AG04450 (cell line): ENCODE measurements at regions not wholly inside any gene's neighbourhood (a gene's known extent, or its start where the extent isn't known, plus 50 kb on each side); places are given as distances from the start of the nearest gene placed in this dataset.

Experiments
- CTCF ChIA-PET: fragments of 300-600, 350-600 bp; formaldehyde crosslinking; extraction: SDS; loops from one replicate; lab custom pipeline; 2022; ENCODE audit warnings: antibody characterized with exemption, inconsistent platforms; lab: Charles Lee
- POLR2A ChIA-PET: fragments of 350-600 bp; formaldehyde crosslinking; extraction: SDS; loops from one replicate; lab custom pipeline; 2021; ENCODE audit warnings: antibody characterized with exemption, inconsistent platforms; lab: Yijun Ruan, JAX
- DNase-seq: peaks from one replicate; pipeline ENCODE4 v3.0.0-alpha.2; 2011; ENCODE audit warnings: low read depth, low spot score
- H3K27ac ChIP-seq: one replicate; pipeline ENCODE4 v1.5.1; 2012; ENCODE audit warnings: low read depth, low read length, control low read depth
- H3K27me3 ChIP-seq: one replicate; pipeline ENCODE4 v1.6.0; 2012; ENCODE audit warnings: low read length; ENCODE audit not compliant: control insufficient read depth, insufficient read depth
- H3K4me3 ChIP-seq: 2 replicates; pipeline ENCODE4 v1.5.1; 2011; ENCODE audit warnings: mild to moderate bottlenecking, low read depth, low read length, control low read depth
- H3K9me3 ChIP-seq: 2 replicates; pipeline ENCODE4 v1.5.1; 2012; ENCODE audit warnings: low read length; ENCODE audit not compliant: control insufficient read depth, insufficient read depth
- CTCF ChIP-seq: IDR thresholded peaks from 2 replicates; pipeline ENCODE4 v1.5.1; 2011; ENCODE audit warnings: low read depth, low read length, control low read depth, inconsistent platforms

GRCh38 chr9:80025796-80026520 lies 454.2 kb downstream of the TLE4 start:
- POLR2A ChIA-PET = no interaction called here
- CTCF ChIA-PET = no interaction called here

GRCh38 chr9:80025131-80025530 lies 453.4 kb downstream of the TLE4 start:
- Histone ChIP-seq H3K27ac (no peak overlapping the region), H3K4me3 (no peak overlapping the region), H3K27me3 (no peaks in the 10 kb centered on the region), H3K9me3 (no peaks in the 10 kb centered on the region)
- TF ChIP-seq CTCF = no peak
- DNase-seq = no peak
- POLR2A ChIA-PET = no interaction called here
- CTCF ChIA-PET = no interaction called here

More at GRCh38 chr9:80025796-80026520, 454.2 kb downstream of the TLE4 start:
- H3K9me3 ChIP-seq = no peaks in the 10 kb centered on the region
- no peak overlapping the region for H3K27ac ChIP-seq
- no peak overlapping the region for H3K4me3 ChIP-seq
- no peaks in the 10 kb centered on the region for H3K27me3 ChIP-seq
- DNase-seq = no peak
- TF ChIP-seq CTCF = no peak

GRCh38 chr9:80020530-80020929 lies 448.8 kb downstream of the TLE4 start:
- Histone ChIP-seq H3K27me3 (no peaks in the 10 kb centered on the region), H3K4me3 (no peak overlapping the region), H3K27ac (no peak overlapping the region), H3K9me3 (no peaks in the 10 kb centered on the region)
- CTCF ChIA-PET = no interaction called here
- TF ChIP-seq CTCF = no peak
- POLR2A ChIA-PET = no interaction called here
- no peak for DNase-seq

- TF ChIP-seq CTCF = no peak
- ChIA-PET POLR2A (no interaction called here), CTCF (no interaction called here)
- no peaks in the 10 kb centered on the region for H3K27me3 ChIP-seq
- H3K9me3 ChIP-seq = no peaks in the 10 kb centered on the region
- no peak overlapping the region for H3K4me3 ChIP-seq
- no peak for DNase-seq
- H3K27ac ChIP-seq = no peak overlapping the region
Observed at GRCh38 chr9:80020056-80020455, 448.3 kb downstream of the TLE4 start.

GRCh38 chr9:80013891-80014290 lies 442.1 kb downstream of the TLE4 start:
- no peak overlapping the region for H3K27ac ChIP-seq
- H3K9me3 ChIP-seq = no peaks in the 10 kb centered on the region
- POLR2A ChIA-PET = no interaction called here
- H3K4me3 ChIP-seq = no peak overlapping the region
- DNase-seq = no peak
- H3K27me3 ChIP-seq = no peaks in the 10 kb centered on the region
- no peak for TF ChIP-seq CTCF
- CTCF ChIA-PET = no interaction called here
